SW 1271 (cell line): ENCODE measurements at regions not wholly inside any gene's neighbourhood (a gene's known extent, or its start where the extent isn't known, plus 50 kb on each side); places are given as distances from the start of the nearest gene placed in this dataset.
"Not testable (repeated sequence)": the region's sequence is repeated elsewhere in the genome, so short reads cannot be mapped to it uniquely, and the experiment has no call there.

Experiments
- DNase-seq, 2 experiments: peaks; one replicate each; lab custom pipeline; 2025; lab: John Stamatoyannopoulos, UW

- no peak for DNase-seq
Measured at GRCh38 chr3:84245789-84246188, 713.0 kb upstream of the CADM2 start.

DNA sequence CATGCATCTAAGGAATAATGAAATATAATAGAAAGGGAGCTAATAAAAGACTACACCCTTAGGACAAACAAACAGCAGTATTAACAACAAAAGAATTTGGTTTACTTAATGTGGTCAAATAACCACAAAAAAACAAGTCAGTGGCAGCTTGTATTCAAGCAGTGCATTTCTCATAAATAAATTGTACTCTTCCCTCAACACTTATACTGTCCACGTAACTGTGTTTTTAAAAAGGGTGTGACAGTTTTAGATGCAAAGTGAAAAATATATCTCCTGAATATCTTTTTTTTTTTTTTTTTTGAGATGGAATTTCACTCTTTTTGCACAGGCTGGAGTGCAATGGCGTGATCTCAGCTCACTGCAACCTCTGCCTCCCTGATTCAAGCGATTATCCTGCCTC, 698.2 kb upstream of the CADM2 start:
- DNase-seq, result no peak

DNA sequence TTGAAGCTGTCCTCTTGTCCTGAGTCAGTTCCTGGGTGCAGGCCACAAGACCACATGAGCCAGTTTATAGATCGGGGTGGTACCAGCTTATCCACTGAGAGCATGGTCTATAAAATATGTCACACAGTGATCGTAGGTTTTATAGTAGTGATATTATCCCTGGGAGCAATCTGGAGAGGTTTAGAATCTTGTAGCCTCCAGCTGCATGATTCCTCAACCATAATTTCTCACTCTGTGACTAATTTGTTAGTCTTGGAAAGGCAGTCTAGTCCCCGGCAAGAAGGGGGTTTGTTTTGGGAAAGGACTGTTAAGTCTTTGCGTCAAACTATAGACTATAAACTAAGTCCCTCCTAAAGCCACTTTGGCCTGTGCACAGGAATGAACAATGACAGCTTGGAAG, 693.0 kb upstream of the CADM2 start:
- no peak for DNase-seq

- DNase-seq, result no peak
Measured at GRCh38 chr3:84275532-84275931, 683.3 kb upstream of the CADM2 start.

- no peak for DNase-seq
Measured at GRCh38 chr3:84277562-84278224, 681.1 kb upstream of the CADM2 start.

DNA sequence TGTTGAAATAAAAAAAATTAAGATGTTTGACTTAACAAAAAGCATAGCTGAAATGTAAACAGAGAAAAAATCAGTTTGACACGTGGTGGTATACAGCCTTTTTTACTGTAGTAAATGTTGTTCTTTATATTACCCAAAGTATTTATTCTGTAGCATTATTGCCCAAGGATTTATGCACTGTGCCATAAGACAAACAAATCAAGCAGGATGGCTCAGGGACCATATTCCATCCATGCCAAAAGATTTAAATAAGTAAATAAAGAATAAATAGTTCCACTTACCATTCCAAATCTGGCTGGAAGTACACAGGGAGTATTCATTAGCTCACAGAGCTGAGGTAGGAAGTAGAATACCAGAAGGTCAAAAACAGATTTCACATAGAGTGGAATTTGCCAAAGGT, 666.7 kb upstream of the CADM2 start:
- no peak for DNase-seq

DNA sequence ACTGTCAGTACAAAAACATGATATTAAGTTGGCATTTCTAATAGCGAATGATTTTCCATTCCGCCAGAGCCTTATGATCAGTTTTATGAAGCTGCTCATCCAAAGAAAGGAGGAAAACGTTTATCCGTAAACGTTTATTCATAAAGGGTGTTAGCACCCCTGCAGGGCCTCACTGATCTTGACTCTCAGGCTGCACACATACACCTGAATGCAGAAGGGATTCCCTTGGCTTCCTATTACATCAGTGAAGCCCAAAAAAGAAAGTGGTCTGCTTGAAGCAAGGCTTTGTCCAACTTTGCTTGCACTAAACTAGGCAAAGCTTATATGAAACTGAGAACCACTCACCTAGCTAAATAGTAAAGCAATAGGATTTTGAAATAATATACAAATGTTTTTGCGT, 659.5 kb upstream of the CADM2 start:
- DNase-seq, result no peak

GRCh38 chr3:84304214-84304613, 654.6 kb upstream of the CADM2 start:
- DNase-seq, result no peak

DNA sequence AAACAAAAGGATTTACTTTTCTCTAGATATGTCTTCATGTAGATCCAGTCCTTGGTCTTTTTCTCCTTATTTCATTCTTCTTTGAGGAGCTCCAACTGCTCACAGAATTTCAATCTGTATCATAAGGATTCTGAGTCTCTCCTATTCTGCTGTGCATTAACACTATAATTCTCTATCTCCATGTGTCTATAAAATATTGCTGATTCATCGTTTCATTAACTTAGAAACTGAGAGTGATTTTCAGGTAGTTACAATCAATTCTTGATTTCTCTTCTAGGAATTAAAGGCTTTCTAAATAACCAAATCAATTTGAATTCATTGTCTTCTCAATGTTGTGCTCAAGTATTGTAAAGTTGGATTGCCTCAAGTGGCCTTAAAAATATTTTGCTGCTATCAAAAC, 651.5 kb upstream of the CADM2 start:
- no peak for DNase-seq

GRCh38 chr3:84308379-84308778, 650.4 kb upstream of the CADM2 start:
- DNase-seq, result no peak

DNA sequence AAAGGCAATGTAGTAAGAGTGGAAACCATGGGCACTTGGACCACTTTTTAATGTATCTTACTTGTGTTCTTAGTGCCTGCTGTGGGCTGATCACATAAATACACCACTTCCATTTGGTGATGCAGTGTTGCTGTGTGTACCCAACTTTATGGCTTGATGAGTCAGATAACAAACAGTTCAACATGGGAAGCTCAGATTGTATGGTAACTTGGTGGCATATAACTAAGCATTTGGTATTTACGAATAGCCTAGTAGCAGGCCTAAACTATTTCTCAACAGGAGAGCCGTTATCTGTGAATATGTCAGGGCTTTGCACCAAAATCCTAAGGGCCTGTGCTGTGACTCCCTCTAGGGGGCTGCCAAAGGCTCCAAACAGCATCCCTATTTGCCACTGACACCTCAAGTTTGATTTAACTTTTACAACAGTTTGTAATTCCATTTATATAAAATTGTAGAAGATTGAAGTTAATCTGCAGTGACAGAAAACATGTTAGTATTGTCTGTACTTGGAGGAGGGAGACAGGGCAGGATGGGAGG, 640.4 kb upstream of the CADM2 start:
- DNase-seq, result no peak

- DNase-seq, result not testable (repeated sequence)
Measured at GRCh38 chr3:84365563-84366278, 593.1 kb upstream of the CADM2 start.
